NCI-H226 (cell line): ENCODE measurements at regions not wholly inside any gene's neighbourhood (a gene's known extent, or its start where the extent isn't known, plus 50 kb on each side); places are given as distances from the start of the nearest gene placed in this dataset.
A peak's percentile ranks its signal among the peaks of the same experiment; 100 is the strongest.
"Not testable (repeated sequence)": the region's sequence is repeated elsewhere in the genome, so short reads cannot be mapped to it uniquely, and the experiment has no call there.

Experiments
- DNase-seq: peaks from one replicate; pipeline ENCODE4 v3.0.0-alpha.2; 2015

- not testable (repeated sequence) for DNase-seq
These were observed 114.5 kb upstream of the CHD1 start for GRCh38 chr5:99043257-99043656.

GRCh38 chr5:99037668-99038067, 108.9 kb upstream of the CHD1 start:
- no peak for DNase-seq

GRCh38 chr5:99035942-99036341, 107.1 kb upstream of the CHD1 start:
- DNase-seq = no peak

GRCh38 chr5:99034336-99034735, 105.5 kb upstream of the CHD1 start:
- peak; percentile 56 for DNase-seq

- no peak for DNase-seq
These were observed 104.5 kb upstream of the CHD1 start for GRCh38 chr5:99033014-99033900.

GRCh38 chr5:99032234-99033013, 103.6 kb upstream of the CHD1 start:
- peak; percentile 53 for DNase-seq

GRCh38 chr5:99030906-99031440, 102.2 kb upstream of the CHD1 start:
- no peak for DNase-seq

- DNase-seq = no peak
These were observed 100.4 kb upstream of the CHD1 start for GRCh38 chr5:99029172-99029571.

GRCh38 chr5:99028170-99028569, 99.4 kb upstream of the CHD1 start:
- DNase-seq = not testable (repeated sequence)

GRCh38 chr5:99025298-99026045, 96.7 kb upstream of the CHD1 start:
- DNase-seq = no peak

- DNase-seq = no peak
These were observed 94.5 kb upstream of the CHD1 start for GRCh38 chr5:99023330-99023729.

GRCh38 chr5:99022250-99022649, 93.4 kb upstream of the CHD1 start:
- no peak for DNase-seq

GRCh38 chr5:99020698-99021048, 91.9 kb upstream of the CHD1 start:
- DNase-seq = no peak

GRCh38 chr5:99019812-99020697, 91.2 kb upstream of the CHD1 start:
- DNase-seq = peak; percentile 69

- no peak for DNase-seq
These were observed 90.4 kb upstream of the CHD1 start for GRCh38 chr5:99019254-99019653.

- no peak for DNase-seq
These were observed 81.5 kb upstream of the CHD1 start for GRCh38 chr5:99010294-99010693.

GRCh38 chr5:99008009-99008408, 79.2 kb upstream of the CHD1 start:
- not testable (repeated sequence) for DNase-seq

GRCh38 chr5:99005506-99005905, 76.7 kb upstream of the CHD1 start:
- DNase-seq = no peak

- DNase-seq = peak; percentile 49
These were observed 76.2 kb upstream of the CHD1 start for GRCh38 chr5:99004960-99005359.

GRCh38 chr5:99000876-99001275, 72.1 kb upstream of the CHD1 start:
- peak; percentile 15 for DNase-seq

- DNase-seq = no peak
These were observed 71.4 kb upstream of the CHD1 start for GRCh38 chr5:99000221-99000620.

- no peak for DNase-seq
These were observed 70.8 kb upstream of the CHD1 start for GRCh38 chr5:98999631-99000030.
